ENCODE measurements at regions not wholly inside any gene's neighbourhood (a gene's known extent, or its start where the extent isn't known, plus 50 kb on each side); places are given as distances from the start of the nearest gene placed in this dataset.

DNA sequence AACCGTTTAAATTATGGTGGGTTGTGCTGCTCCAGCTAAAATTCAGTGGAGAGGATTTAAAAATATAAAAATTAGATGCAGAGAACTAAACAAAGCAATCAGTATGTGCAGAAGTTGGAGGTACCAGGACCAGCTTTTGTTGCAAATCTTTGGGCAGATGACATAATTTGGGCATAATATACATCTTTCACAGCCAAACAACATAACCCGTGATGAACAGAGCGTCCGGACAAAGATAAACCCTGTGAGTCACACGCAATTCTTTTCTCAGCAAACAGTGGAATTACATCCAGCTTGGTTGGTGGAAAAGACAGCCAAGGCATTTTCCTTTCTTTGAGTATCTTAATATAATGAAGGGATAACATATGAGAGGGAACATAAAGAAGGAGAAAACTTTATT is 419.4 kb upstream of the ADAMTS9 start:
- TF ChIP-seq, protein P1, sequence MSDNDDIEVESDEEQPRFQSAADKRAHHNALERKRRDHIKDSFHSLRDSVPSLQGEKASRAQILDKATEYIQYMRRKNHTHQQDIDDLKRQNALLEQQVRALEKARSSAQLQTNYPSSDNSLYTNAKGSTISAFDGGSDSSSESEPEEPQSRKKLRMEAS (CRISPR knock-in tag; IDR thresholded peaks at IDR 0.05), result no peak
- TF ChIP-seq, protein P2, sequence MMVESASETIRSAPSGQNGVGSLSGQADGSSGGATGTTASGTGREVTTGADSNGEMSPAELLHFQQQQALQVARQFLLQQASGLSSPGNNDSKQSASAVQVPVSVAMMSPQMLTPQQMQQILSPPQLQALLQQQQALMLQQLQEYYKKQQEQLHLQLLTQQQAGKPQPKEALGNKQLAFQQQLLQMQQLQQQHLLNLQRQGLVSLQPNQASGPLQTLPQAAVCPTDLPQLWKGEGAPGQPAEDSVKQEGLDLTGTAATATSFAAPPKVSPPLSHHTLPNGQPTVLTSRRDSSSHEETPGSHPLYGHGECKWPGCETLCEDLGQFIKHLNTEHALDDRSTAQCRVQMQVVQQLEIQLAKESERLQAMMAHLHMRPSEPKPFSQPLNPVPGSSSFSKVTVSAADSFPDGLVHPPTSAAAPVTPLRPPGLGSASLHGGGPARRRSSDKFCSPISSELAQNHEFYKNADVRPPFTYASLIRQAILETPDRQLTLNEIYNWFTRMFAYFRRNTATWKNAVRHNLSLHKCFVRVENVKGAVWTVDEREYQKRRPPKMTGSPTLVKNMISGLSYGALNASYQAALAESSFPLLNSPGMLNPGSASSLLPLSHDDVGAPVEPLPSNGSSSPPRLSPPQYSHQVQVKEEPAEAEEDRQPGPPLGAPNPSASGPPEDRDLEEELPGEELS (CRISPR knock-in tag; IDR thresholded peaks at IDR 0.05), result no peak
- TF ChIP-seq, protein P3, sequence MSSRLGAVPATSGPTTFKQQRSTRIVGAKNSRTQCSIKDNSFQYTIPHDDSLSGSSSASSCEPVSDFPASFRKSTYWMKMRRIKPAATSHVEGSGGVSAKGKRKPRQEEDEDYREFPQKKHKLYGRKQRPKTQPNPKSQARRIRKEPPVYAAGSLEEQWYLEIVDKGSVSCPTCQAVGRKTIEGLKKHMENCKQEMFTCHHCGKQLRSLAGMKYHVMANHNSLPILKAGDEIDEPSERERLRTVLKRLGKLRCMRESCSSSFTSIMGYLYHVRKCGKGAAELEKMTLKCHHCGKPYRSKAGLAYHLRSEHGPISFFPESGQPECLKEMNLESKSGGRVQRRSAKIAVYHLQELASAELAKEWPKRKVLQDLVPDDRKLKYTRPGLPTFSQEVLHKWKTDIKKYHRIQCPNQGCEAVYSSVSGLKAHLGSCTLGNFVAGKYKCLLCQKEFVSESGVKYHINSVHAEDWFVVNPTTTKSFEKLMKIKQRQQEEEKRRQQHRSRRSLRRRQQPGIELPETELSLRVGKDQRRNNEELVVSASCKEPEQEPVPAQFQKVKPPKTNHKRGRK (CRISPR knock-in tag; IDR thresholded peaks at IDR 0.05; ENCODE audit: borderline replicate concordance), result no peak
- TF ChIP-seq, protein P4, sequence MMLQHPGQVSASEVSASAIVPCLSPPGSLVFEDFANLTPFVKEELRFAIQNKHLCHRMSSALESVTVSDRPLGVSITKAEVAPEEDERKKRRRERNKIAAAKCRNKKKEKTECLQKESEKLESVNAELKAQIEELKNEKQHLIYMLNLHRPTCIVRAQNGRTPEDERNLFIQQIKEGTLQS (CRISPR knock-in tag; conservative IDR thresholded peaks at IDR 0.05), result no peak
- no peak for TF ChIP-seq SMAD3 (CRISPR knock-in tag; IDR thresholded peaks at IDR 0.05; ENCODE audit: borderline replicate concordance)
- TF ChIP-seq, protein P5, sequence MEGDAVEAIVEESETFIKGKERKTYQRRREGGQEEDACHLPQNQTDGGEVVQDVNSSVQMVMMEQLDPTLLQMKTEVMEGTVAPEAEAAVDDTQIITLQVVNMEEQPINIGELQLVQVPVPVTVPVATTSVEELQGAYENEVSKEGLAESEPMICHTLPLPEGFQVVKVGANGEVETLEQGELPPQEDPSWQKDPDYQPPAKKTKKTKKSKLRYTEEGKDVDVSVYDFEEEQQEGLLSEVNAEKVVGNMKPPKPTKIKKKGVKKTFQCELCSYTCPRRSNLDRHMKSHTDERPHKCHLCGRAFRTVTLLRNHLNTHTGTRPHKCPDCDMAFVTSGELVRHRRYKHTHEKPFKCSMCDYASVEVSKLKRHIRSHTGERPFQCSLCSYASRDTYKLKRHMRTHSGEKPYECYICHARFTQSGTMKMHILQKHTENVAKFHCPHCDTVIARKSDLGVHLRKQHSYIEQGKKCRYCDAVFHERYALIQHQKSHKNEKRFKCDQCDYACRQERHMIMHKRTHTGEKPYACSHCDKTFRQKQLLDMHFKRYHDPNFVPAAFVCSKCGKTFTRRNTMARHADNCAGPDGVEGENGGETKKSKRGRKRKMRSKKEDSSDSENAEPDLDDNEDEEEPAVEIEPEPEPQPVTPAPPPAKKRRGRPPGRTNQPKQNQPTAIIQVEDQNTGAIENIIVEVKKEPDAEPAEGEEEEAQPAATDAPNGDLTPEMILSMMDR (IDR thresholded peaks at IDR 0.05), result no peak
- TF ChIP-seq, protein P6, sequence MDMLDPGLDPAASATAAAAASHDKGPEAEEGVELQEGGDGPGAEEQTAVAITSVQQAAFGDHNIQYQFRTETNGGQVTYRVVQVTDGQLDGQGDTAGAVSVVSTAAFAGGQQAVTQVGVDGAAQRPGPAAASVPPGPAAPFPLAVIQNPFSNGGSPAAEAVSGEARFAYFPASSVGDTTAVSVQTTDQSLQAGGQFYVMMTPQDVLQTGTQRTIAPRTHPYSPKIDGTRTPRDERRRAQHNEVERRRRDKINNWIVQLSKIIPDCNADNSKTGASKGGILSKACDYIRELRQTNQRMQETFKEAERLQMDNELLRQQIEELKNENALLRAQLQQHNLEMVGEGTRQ (CRISPR knock-in tag; IDR thresholded peaks at IDR 0.05), result no peak
- TF ChIP-seq GABPB1 (CRISPR knock-in tag; IDR thresholded peaks at IDR 0.05), result no peak
- TF ChIP-seq ZNF396 (CRISPR knock-in tag; IDR thresholded peaks at IDR 0.05; ENCODE audit: borderline replicate concordance), result no peak
- TF ChIP-seq CBFB (CRISPR knock-in tag; IDR thresholded peaks at IDR 0.05; ENCODE audit: low read depth), result no peak

Data from WTC11 (cell line).